ENCODE measurements at regions not wholly inside any gene's neighbourhood (a gene's known extent, or its start where the extent isn't known, plus 50 kb on each side); places are given as distances from the start of the nearest gene placed in this dataset.

DNA sequence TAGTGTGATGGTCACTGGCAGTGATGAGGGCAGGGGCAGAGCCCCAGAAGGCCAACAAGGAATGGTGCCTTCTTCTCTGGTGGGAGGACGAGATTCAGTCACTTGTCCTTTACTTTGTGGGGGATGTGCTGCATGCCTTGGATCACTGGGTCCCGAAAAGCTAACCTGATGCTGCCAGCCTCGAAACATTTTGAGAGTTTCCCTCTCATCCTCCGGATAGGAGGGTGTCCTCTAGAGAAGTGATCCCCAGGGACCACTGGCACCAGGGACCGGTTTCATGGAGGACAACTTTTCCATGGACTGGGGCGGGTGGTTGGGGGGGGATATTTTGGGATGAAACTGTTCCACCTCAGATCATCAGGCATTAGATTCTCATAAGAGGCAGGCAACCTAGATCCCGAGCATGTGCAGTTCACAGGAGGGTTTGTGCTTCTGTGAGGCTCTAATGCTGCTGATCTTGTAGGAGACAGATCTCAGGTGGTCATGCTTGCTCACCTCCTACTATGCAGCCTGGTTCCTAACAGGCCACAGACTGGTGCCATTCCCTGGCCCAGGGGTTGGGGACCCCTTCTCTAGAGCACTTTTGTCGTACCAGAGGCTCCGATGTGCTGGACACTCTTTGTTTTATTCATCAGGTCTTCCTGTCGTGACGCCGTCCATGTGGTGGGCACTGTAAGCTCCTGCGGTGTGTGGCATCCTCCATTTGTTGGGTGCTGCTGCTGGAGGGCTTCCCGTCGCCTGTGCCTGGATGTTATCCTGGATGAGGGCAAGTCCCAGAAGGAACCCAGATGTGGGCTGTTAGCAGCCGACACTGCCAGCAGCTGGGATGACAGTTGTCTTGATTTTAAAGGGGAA lies 68.5 kb upstream of the HDAC4 start:
- no peak overlapping the region for H3K4me3 ChIP-seq
- FAIRE-seq (no peak), DNase-seq (no peak), ATAC-seq (no peak)
- 77 to 89% methylated on average over 16 of the region's 16 CpGs for WGBS, 2 donors
- intact Hi-C loops (cut with DNase I): no loop called here
- H3K9me3 ChIP-seq: no peaks in the 10 kb centered on the region
- no peaks in the 10 kb centered on the region for H3K27me3 ChIP-seq
- H3K4me1 ChIP-seq: no peaks in the 10 kb centered on the region
- TF ChIP-seq, protein P1, sequence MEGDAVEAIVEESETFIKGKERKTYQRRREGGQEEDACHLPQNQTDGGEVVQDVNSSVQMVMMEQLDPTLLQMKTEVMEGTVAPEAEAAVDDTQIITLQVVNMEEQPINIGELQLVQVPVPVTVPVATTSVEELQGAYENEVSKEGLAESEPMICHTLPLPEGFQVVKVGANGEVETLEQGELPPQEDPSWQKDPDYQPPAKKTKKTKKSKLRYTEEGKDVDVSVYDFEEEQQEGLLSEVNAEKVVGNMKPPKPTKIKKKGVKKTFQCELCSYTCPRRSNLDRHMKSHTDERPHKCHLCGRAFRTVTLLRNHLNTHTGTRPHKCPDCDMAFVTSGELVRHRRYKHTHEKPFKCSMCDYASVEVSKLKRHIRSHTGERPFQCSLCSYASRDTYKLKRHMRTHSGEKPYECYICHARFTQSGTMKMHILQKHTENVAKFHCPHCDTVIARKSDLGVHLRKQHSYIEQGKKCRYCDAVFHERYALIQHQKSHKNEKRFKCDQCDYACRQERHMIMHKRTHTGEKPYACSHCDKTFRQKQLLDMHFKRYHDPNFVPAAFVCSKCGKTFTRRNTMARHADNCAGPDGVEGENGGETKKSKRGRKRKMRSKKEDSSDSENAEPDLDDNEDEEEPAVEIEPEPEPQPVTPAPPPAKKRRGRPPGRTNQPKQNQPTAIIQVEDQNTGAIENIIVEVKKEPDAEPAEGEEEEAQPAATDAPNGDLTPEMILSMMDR (IDR thresholded peaks at IDR 0.05): no peak
- H3K27ac ChIP-seq: no peak overlapping the region
- no peaks in the 10 kb centered on the region for H3K36me3 ChIP-seq

DNA sequence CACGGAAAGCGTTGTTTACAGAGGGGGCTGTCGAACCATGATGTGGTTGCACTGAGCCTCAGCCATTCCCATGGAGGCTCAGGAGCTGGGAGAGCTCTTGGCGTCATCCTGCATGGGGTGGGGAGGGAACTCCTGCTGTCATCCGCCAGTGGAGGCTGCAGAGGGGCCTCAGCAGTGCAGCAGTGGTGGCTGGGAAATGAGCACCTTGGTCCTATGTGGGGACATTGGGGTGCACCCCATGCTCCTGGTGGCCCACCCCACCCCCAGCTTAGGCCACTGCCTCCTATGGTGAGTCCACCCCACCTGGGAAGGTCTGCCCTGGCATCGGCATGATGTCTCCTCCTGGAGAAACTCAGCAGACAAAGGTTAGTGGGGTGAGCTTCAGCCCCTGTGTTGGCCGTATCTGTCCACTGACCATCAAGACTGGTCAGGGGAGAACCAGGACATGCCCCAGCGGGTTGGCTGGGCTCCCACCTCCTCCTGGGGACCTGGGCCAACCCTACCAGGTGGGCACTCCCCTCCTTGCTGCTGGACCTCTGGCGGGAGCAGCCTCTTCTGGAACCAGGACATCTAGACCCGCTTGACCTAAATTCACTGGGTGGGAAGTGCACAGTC lies 67.8 kb upstream of the HDAC4 start:
- H3K9me3 ChIP-seq: no peaks in the 10 kb centered on the region
- intact Hi-C loops (cut with DNase I): no loop called here
- H3K4me1 ChIP-seq: no peaks in the 10 kb centered on the region
- no peak for FAIRE-seq
- no peaks in the 10 kb centered on the region for H3K27me3 ChIP-seq
- DNase-seq: no peak
- H3K36me3 ChIP-seq: no peaks in the 10 kb centered on the region
- TF ChIP-seq, protein P1 (IDR thresholded peaks at IDR 0.05): no peak
- no peak for ATAC-seq
- no peak overlapping the region for H3K4me3 ChIP-seq
- no peak overlapping the region for H3K27ac ChIP-seq
- WGBS, 2 donors: 72 to 83% methylated on average over 10 of the region's 10 CpGs

DNA sequence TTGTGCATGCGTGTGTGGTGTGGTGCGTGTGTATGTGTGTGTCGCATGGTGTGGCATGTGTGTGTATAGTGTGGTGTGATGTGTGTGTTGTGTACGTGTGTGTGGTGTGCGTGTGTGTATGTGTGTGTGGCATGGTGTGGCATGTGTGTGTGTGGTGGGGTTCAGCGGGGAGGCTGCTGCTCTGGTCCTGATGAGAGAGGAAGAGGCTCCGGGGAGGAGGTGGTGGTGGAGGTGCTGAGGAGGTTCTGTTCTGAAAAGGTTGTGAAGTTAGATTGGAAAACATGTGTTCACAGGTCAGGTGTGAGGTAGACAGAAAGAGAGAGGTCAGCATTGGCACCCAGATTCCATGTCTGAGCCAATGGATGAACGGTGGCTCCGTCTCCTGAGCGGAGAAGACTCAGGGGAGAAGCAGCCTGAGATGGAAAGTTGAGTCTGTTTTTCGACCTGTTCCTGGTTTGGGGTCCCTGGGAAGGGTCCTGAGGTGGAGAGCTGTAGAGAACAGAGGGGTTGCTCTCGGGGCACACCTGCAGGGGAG lies 67.2 kb upstream of the HDAC4 start:
- TF ChIP-seq, protein P1 (IDR thresholded peaks at IDR 0.05): no peak
- Histone ChIP-seq H3K27me3 (no peaks in the 10 kb centered on the region), H3K9me3 (no peaks in the 10 kb centered on the region), H3K27ac (no peak overlapping the region), H3K36me3 (no peaks in the 10 kb centered on the region), H3K4me1 (no peaks in the 10 kb centered on the region), H3K4me3 (no peak overlapping the region)
- DNase-seq (no peak), FAIRE-seq (no peak), ATAC-seq (no peak)
- WGBS, 2 donors: 83 to 88% methylated on average over 12 of the region's 12 CpGs
- intact Hi-C loops (cut with DNase I): no loop called here

DNA sequence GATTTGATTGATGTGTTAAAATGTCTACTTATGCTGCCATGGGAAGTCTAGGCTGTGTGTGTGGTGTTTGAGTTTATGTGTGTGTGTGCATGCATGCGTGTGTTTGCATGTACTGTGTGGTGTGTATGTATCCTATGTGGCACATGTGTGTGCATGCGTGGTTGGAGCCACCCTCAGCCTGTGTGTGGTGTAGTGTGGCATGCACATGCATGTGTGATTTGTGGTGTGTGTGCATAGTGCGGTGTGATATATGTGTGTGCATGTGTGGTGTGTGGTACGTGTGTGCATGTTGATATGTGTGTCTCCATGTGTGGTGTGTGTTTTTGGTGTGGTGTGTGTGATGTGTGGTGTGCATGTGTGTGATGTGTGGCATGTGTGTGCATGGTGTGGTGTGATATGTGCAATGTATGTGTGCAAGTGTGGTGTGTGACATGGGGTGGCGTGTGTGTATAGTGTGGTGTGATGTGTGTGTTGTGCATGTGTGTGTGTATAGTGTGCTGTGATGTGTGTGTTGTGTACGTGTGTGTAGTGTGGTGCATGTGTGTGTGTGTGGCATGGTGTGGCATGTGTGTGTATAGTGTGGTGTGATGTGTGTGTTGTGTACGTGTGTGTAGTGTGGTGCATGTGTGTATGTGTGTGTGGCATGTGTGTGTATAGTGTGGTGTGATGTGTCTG lies 66.6 kb upstream of the HDAC4 start:
- FAIRE-seq: no peak
- no peaks in the 10 kb centered on the region for H3K27me3 ChIP-seq
- H3K4me1 ChIP-seq: no peaks in the 10 kb centered on the region
- H3K4me3 ChIP-seq: no peak overlapping the region
- TF ChIP-seq, protein P1 (IDR thresholded peaks at IDR 0.05): no peak
- intact Hi-C loops (cut with DNase I): no loop called here
- 76% methylated on average over 7 of the region's 7 CpGs for WGBS, 2 donors
- no peak for DNase-seq
- H3K36me3 ChIP-seq: no peaks in the 10 kb centered on the region
- H3K9me3 ChIP-seq: no peaks in the 10 kb centered on the region
- no peak overlapping the region for H3K27ac ChIP-seq
- no peak for ATAC-seq

All from pancreas (tissue), 10 donors.